ENCODE measurements at regions not wholly inside any gene's neighbourhood (a gene's known extent, or its start where the extent isn't known, plus 50 kb on each side); places are given as distances from the start of the nearest gene placed in this dataset.
"Not testable (repeated sequence)": the region's sequence is repeated elsewhere in the genome, so short reads cannot be mapped to it uniquely, and the experiment has no call there.

DNA sequence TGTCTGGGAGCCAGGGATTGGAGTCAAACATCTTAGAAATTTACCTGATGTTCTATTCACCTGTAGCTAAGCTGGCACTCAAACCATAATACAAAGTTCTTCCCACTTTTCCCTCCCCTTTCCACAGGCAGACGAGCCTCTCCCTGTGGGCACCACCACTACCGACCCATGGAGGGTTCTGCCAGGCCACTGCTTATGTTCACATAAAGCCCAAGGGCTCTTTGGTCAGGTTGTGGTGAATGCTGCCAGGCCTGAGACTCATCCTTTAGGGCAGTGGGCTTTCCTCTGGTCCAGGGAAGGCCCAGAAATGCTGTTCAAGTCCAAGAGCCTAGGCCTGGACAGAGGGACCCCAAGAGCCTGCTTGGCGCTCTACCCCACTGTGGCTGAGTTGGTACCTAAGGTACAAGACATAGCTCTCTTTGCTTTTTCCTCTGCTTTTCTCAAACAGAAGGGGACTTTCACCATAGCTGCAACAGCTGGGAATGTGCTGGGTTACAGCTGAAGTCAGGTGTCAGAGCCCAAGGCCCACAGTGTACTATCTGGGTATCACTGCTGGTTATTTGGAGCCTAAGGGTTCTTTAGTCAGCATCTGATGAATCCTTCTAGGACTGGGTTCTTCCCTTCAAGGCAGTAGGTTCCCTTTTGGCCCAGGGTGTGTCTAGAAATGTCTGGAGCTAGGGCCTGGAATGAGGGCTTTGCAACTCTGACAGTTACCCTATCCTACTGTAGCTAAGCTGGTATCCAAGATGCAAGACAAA is 620.1 kb downstream of the TLE1 start:
- FAIRE-seq (no peak), DNase-seq (ENCODE audit: extremely low read depth in 1 of 4, low spot score in 3 of 4) (no peak), ATAC-seq (no peak)
- Histone ChIP-seq H3K4me3 (no peak overlapping the region), H3K4me2 (ENCODE audit: insufficient read depth, low read length) (no peak overlapping the region), H3K9me3 (replicated peaks; ENCODE audit: control insufficient read depth, insufficient read depth, low read depth, low read length) (no peaks in the 10 kb centered on the region), H3K79me2 (ENCODE audit: control insufficient read depth, insufficient read depth, low read length) (no peaks in the 10 kb centered on the region), H3K4me1 (replicated peaks in 1 of 2; ENCODE audit: control insufficient read depth in 2 of 2, insufficient read depth in 2 of 2, low read length in 2 of 2) (no peaks in the 10 kb centered on the region), H3K36me3 (ENCODE audit: control insufficient read depth, insufficient read depth, low read length) (no peaks in the 10 kb centered on the region), H2AFZ (ENCODE audit: low read depth, low read length) (no peak overlapping the region), H4K20me1 (replicated peaks; ENCODE audit: control insufficient read depth, insufficient read depth, low read length) (no peaks in the 10 kb centered on the region), H3K27me3 (ENCODE audit: control insufficient read depth in 2 of 2, insufficient read depth in 2 of 2, low read length in 2 of 2) (no peaks in the 10 kb centered on the region), H3K9ac (ENCODE audit: insufficient read depth in 1 of 2, low read depth in 2 of 2, low read length in 2 of 2) (no peak overlapping the region), H3K9me1 (ENCODE audit: control insufficient read depth, insufficient read depth, low read length) (no peaks in the 10 kb centered on the region), H3K27ac (ENCODE audit: extremely low read depth, low read depth, low read length) (no peak overlapping the region)
- TF ChIP-seq CAMTA2 (CRISPR knock-in tag; conservative IDR thresholded peaks at IDR 0.05) = no peak
- TF ChIP-seq NFYB (IDR thresholded peaks at IDR 0.05; ENCODE audit: extremely low read depth, insufficient read length) = no peak
- no peak for TF ChIP-seq PYGO2 (tag; IDR thresholded peaks at IDR 0.05)
- TF ChIP-seq, protein P1, sequence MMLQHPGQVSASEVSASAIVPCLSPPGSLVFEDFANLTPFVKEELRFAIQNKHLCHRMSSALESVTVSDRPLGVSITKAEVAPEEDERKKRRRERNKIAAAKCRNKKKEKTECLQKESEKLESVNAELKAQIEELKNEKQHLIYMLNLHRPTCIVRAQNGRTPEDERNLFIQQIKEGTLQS (IDR thresholded peaks at IDR 0.05) = no peak
- TF ChIP-seq, protein P1 (CRISPR knock-in tag; conservative IDR thresholded peaks at IDR 0.05) = no peak
- TF ChIP-seq ZC3H8 (IDR thresholded peaks at IDR 0.05) = no peak
- no peak for TF ChIP-seq PML (IDR thresholded peaks at IDR 0.05; ENCODE audit: low read length)
- TF ChIP-seq, protein P2, sequence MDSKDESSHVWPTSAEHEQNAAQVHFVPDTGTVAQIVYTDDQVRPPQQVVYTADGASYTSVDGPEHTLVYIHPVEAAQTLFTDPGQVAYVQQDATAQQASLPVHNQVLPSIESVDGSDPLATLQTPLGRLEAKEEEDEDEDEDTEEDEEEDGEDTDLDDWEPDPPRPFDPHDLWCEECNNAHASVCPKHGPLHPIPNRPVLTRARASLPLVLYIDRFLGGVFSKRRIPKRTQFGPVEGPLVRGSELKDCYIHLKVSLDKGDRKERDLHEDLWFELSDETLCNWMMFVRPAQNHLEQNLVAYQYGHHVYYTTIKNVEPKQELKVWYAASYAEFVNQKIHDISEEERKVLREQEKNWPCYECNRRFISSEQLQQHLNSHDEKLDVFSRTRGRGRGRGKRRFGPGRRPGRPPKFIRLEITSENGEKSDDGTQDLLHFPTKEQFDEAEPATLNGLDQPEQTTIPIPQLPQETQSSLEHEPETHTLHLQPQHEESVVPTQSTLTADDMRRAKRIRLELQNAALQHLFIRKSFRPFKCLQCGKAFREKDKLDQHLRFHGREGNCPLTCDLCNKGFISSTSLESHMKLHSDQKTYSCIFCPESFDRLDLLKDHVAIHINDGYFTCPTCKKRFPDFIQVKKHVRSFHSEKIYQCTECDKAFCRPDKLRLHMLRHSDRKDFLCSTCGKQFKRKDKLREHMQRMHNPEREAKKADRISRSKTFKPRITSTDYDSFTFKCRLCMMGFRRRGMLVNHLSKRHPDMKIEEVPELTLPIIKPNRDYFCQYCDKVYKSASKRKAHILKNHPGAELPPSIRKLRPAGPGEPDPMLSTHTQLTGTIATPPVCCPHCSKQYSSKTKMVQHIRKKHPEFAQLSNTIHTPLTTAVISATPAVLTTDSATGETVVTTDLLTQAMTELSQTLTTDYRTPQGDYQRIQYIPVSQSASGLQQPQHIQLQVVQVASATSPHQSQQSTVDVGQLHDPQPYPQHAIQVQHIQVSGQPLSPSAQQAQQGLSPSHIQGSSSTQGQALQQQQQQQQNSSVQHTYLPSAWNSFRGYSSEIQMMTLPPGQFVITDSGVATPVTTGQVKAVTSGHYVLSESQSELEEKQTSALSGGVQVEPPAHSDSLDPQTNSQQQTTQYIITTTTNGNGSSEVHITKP (IDR thresholded peaks at IDR 0.05; ENCODE audit: partially characterized antibody) = no peak
- no peak for TF ChIP-seq MCM3 (IDR thresholded peaks at IDR 0.05)
- no TSS peak for BruUV-seq (replicated peaks)
- intact Hi-C loops (cut with micrococcal nuclease) (no loop called here), in situ Hi-C loops (cut with MboI) (no loop called here)
- CTCF ChIA-PET (ENCODE audit: low intra/inter-chr PET ratio) = no interaction called here
- POLR2A ChIA-PET = no interaction called here
- WGBS (ENCODE audit: insufficient coverage, low coverage, missing lambda C conversion rate) = 0% methylated on average over 3 of the region's 3 CpGs

DNA sequence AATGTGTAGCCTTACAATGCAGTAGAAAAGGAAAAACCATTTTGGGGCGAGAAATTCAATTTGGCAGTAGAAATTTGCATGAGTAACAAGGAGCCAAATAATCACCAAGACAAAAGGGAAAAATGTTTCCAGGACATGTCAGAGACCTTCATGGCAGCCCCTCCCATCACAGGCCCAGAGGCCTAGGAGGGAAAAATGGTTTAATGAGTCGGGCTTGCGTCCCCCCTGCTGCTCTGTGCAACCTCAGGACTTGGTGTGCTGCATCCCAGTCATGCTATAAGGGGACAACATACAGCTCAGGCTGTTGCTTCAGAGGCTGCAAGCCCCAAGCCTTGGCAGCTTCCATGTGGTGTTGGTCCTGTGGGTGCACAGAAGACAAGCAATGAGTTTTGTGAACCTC is 626.4 kb downstream of the TLE1 start:
- H3K27me3 ChIP-seq (ENCODE audit: control insufficient read depth in 2 of 2, insufficient read depth in 2 of 2, low read length in 2 of 2); H3K4me1 ChIP-seq (replicated peaks in 1 of 2; ENCODE audit: control insufficient read depth in 2 of 2, insufficient read depth in 2 of 2, low read length in 2 of 2); POLR2A ChIA-PET; BruUV-seq (replicated peaks); in situ Hi-C loops (cut with MboI); H3K79me2 ChIP-seq (ENCODE audit: control insufficient read depth, insufficient read depth, low read length); H3K9ac ChIP-seq (ENCODE audit: insufficient read depth in 1 of 2, low read depth in 2 of 2, low read length in 2 of 2); H3K9me1 ChIP-seq (ENCODE audit: control insufficient read depth, insufficient read depth, low read length); H3K9me3 ChIP-seq (replicated peaks; ENCODE audit: control insufficient read depth, insufficient read depth, low read depth, low read length); H3K4me2 ChIP-seq (ENCODE audit: insufficient read depth, low read length); intact Hi-C loops (cut with micrococcal nuclease); H3K4me3 ChIP-seq; H3K36me3 ChIP-seq (ENCODE audit: control insufficient read depth, insufficient read depth, low read length); DNase-seq (ENCODE audit: extremely low read depth in 1 of 4, low spot score in 3 of 4); H3K27ac ChIP-seq (ENCODE audit: extremely low read depth, low read depth, low read length); H4K20me1 ChIP-seq (replicated peaks; ENCODE audit: control insufficient read depth, insufficient read depth, low read length); FAIRE-seq; H2AFZ ChIP-seq (ENCODE audit: low read depth, low read length); ATAC-seq; CTCF ChIA-PET (ENCODE audit: low intra/inter-chr PET ratio): not testable (repeated sequence)
- 0% methylated on average over 2 of the region's 3 CpGs for WGBS (ENCODE audit: insufficient coverage, low coverage, missing lambda C conversion rate)
